Lower leg skin (tissue), 3 donors: ENCODE measurements at regions not wholly inside any gene's neighbourhood (a gene's known extent, or its start where the extent isn't known, plus 50 kb on each side); places are given as distances from the start of the nearest gene placed in this dataset.

ENCODE experiments used
- CTCF ChIP-seq, 3 donors: fragments of 450-650 bp; IDR thresholded peaks; one replicate each; pipeline ENCODE4 v1.5.1; 2016; ENCODE audit warnings: antibody characterized with exemption in 3 of 3, mild to moderate bottlenecking in 3 of 3, moderate library complexity in 2 of 3
- POLR2A ChIP-seq, 2 donors: fragments of 450-650 bp; IDR thresholded peaks; one replicate each; pipeline ENCODE4 v1.6.1; 2016 to 2017; ENCODE audit warnings: antibody characterized with exemption in 2 of 2, mild to moderate bottlenecking in 1 of 2, moderate library complexity in 1 of 2

DNA sequence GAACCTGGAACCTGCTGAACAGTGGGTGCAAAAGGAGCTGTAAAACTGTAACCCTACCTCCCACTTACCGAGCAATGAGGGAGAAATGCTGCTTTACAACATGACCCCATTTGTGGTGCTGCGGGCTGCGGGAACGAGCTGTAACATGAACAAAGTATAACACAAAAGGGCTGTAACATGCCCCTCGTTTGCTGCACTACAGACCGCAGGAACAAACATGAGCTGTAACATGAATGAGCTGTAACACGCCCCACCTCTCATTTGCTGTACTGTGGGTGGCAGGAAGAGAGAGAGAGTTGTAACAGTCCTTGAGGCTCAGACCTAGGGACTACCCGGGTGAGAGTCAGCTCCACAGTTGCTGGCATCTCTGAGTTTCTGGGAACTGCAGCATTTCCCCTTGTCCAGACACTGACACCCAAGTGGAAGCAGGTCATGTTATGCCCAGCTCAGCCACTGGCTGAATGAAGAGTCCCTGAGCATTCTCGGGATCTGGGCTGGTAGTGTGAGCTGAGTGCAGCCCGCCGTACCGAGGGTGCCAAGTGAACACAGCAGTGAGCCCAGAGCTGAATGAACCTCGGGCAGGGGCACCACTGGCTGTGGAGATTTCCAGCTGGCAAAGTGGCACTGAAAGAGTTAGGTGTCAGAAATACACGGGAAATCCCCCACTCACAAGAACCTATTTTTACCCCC is 1385.3 kb upstream of the SPRY2 start:
- TF ChIP-seq CTCF (IDR thresholded peaks at IDR 0.05) = no peak
- TF ChIP-seq POLR2A (IDR thresholded peaks at IDR 0.05) = no peak
